MM.1S (cell line): ENCODE measurements at regions not wholly inside any gene's neighbourhood (a gene's known extent, or its start where the extent isn't known, plus 50 kb on each side); places are given as distances from the start of the nearest gene placed in this dataset.
"Not testable (repeated sequence)": the region's sequence is repeated elsewhere in the genome, so short reads cannot be mapped to it uniquely, and the experiment has no call there.

Experiments used
- DNase-seq: peaks from one replicate; pipeline ENCODE4 v3.0.0-alpha.2; 2015
- H2AFZ ChIP-seq: fragments of 300-600 bp; sonication (generic); 2 replicates; pipeline ENCODE4 v1.6.0; 2016; ENCODE audit warnings: antibody characterized with exemption, low read length
- H3F3A ChIP-seq: fragments of 300-600 bp; sonication (generic); 2 replicates; pipeline ENCODE4 v1.6.1; 2016; ENCODE audit warnings: mild to moderate bottlenecking, antibody characterized with exemption, low read length, moderate library complexity, mixed read lengths; ENCODE audit not compliant: insufficient read depth
- H3K27ac ChIP-seq: fragments of 300-600 bp; sonication (generic); 2 replicates; pipeline ENCODE4 v1.5.1; 2016; ENCODE audit warnings: mild to moderate bottlenecking, low read length
- H3K27me3 ChIP-seq: fragments of 300-600 bp; sonication (generic); replicated peaks from 2 replicates; pipeline ENCODE4 v1.6.0; 2016; ENCODE audit warnings: low read length; ENCODE audit not compliant: insufficient read depth
- H3K36me3 ChIP-seq: fragments of 300-600 bp; sonication (generic); replicated peaks from 2 replicates; pipeline ENCODE4 v1.6.1; 2016; ENCODE audit warnings: mild to moderate bottlenecking, low read length, mixed read lengths; ENCODE audit not compliant: insufficient read depth
- H3K4me1 ChIP-seq: fragments of 300-600 bp; sonication (generic); 2 replicates; pipeline ENCODE4 v1.6.1; 2016; ENCODE audit warnings: low read length, mixed read lengths
- H3K4me2 ChIP-seq: fragments of 300-600 bp; sonication (generic); 2 replicates; pipeline ENCODE4 v1.6.0; 2016; ENCODE audit warnings: low read depth, low read length
- H3K4me3 ChIP-seq: fragments of 300-600 bp; sonication (generic); 2 replicates; pipeline ENCODE4 v1.5.1; 2016; ENCODE audit warnings: low read length, mixed read lengths
- H3K79me2 ChIP-seq: fragments of 300-600 bp; sonication (generic); 2 replicates; pipeline ENCODE4 v1.6.1; 2016; ENCODE audit warnings: mixed run types, low read length, mixed read lengths
- H3K9ac ChIP-seq: fragments of 300-600 bp; sonication (generic); 2 replicates; pipeline ENCODE4 v1.6.1; 2016; ENCODE audit warnings: low read length, mixed read lengths
- H3K9me2 ChIP-seq: fragments of 300-600 bp; sonication (generic); replicated peaks from 2 replicates; pipeline ENCODE4 v1.6.1; 2016; ENCODE audit warnings: mild to moderate bottlenecking, low read length, mixed read lengths; ENCODE audit not compliant: insufficient read depth
- H3K9me3 ChIP-seq: fragments of 300-600 bp; sonication (generic); replicated peaks from 2 replicates; pipeline ENCODE4 v1.6.1; 2016; ENCODE audit warnings: mild to moderate bottlenecking, low read length, mixed read lengths; ENCODE audit not compliant: insufficient read depth
- H4K20me1 ChIP-seq: fragments of 300-600 bp; sonication (generic); 2 replicates; pipeline ENCODE4 v1.6.1; 2016; ENCODE audit warnings: mild to moderate bottlenecking, low read length, moderate library complexity, mixed read lengths; ENCODE audit not compliant: insufficient read depth
- CTCF ChIP-seq: fragments of 300-600 bp; sonication (generic); IDR thresholded peaks from 2 replicates; pipeline ENCODE4 v1.5.1; 2016; ENCODE audit warnings: antibody characterized with exemption, low read length, mixed read lengths
- EZH2 ChIP-seq: fragments of 300-600 bp; sonication (generic); optimal IDR thresholded peaks from 2 replicates; pipeline ENCODE3; 2017; ENCODE audit warnings: low read depth, mild to moderate bottlenecking, antibody characterized with exemption, low read length, mixed read lengths
- EZH2phosphoT487 ChIP-seq: fragments of 300-600 bp; sonication (generic); IDR thresholded peaks from 2 replicates; pipeline ENCODE4 v1.6.1; 2018; ENCODE audit warnings: antibody characterized with exemption, low read length

- H3K4me2 ChIP-seq, result no peak overlapping the region
Observed at GRCh38 chr5:85647349-85648127, 970.2 kb upstream of the COX7C start.

GRCh38 chr5:85648495-85648894 is 969.2 kb upstream of the COX7C start:
- Histone ChIP-seq H2AFZ (no peak overlapping the region), H3K4me1 (no peaks in the 10 kb centered on the region), H3F3A (no peaks in the 10 kb centered on the region), H3K9ac (no peak overlapping the region), H4K20me1 (no peaks in the 10 kb centered on the region), H3K4me2 (no peak overlapping the region), H3K4me3 (no peak overlapping the region), H3K9me3 (no peaks in the 10 kb centered on the region), H3K36me3 (no peaks in the 10 kb centered on the region), H3K27ac (no peak overlapping the region), H3K27me3 (no peaks in the 10 kb centered on the region), H3K79me2 (no peaks in the 10 kb centered on the region), H3K9me2 (no peaks in the 10 kb centered on the region)
- no peak for DNase-seq
- TF ChIP-seq EZH2 (no peak), CTCF (no peak), EZH2phosphoT487 (no peak)

More at GRCh38 chr5:85647349-85648127, 970.2 kb upstream of the COX7C start:
- H3K9me3 ChIP-seq, result no peaks in the 10 kb centered on the region
- no peak overlapping the region for H3K27ac ChIP-seq
- H3K9ac ChIP-seq, result no peak overlapping the region
- H3K4me1 ChIP-seq, result no peaks in the 10 kb centered on the region
- H4K20me1 ChIP-seq, result no peaks in the 10 kb centered on the region
- H3K4me3 ChIP-seq, result no peak overlapping the region
- H3K79me2 ChIP-seq, result no peaks in the 10 kb centered on the region
- DNase-seq, result no peak
- no peaks in the 10 kb centered on the region for H3K27me3 ChIP-seq
- no peaks in the 10 kb centered on the region for H3F3A ChIP-seq
- no peaks in the 10 kb centered on the region for H3K9me2 ChIP-seq
- no peaks in the 10 kb centered on the region for H3K36me3 ChIP-seq
- no peak overlapping the region for H2AFZ ChIP-seq
- no peak for TF ChIP-seq CTCF
- no peak for TF ChIP-seq EZH2
- no peak for TF ChIP-seq EZH2phosphoT487

GRCh38 chr5:85651731-85652130 is 966.0 kb upstream of the COX7C start:
- Histone ChIP-seq H3K4me1 (no peaks in the 10 kb centered on the region), H3K9me3 (no peaks in the 10 kb centered on the region), H3K9me2 (no peaks in the 10 kb centered on the region), H2AFZ (no peak overlapping the region), H3K27me3 (no peaks in the 10 kb centered on the region), H3F3A (no peaks in the 10 kb centered on the region), H3K79me2 (no peaks in the 10 kb centered on the region), H3K4me3 (no peak overlapping the region), H3K36me3 (no peaks in the 10 kb centered on the region), H3K9ac (no peak overlapping the region), H3K27ac (no peak overlapping the region), H4K20me1 (no peaks in the 10 kb centered on the region), H3K4me2 (no peak overlapping the region)
- TF ChIP-seq EZH2 (no peak), CTCF (no peak), EZH2phosphoT487 (no peak)
- no peak for DNase-seq

GRCh38 chr5:85654144-85654543 is 963.6 kb upstream of the COX7C start:
- not testable (repeated sequence) for H3K4me1 ChIP-seq, H3K4me3 ChIP-seq, H3K9me3 ChIP-seq, H3K27ac ChIP-seq, H3K36me3 ChIP-seq, DNase-seq, H4K20me1 ChIP-seq, H3K4me2 ChIP-seq, H3K27me3 ChIP-seq, H3K9ac ChIP-seq, H3F3A ChIP-seq, H3K79me2 ChIP-seq, H2AFZ ChIP-seq, H3K9me2 ChIP-seq
